OCI-LY3 (cell line): ENCODE measurements at regions not wholly inside any gene's neighbourhood (a gene's known extent, or its start where the extent isn't known, plus 50 kb on each side); places are given as distances from the start of the nearest gene placed in this dataset.

Source experiments
- CTCF ChIP-seq: fragments of 200-600, 300-600 bp; sonication (generic); IDR thresholded peaks from 2 replicates; pipeline ENCODE4 v1.5.1; 2014; ENCODE audit warnings: antibody characterized with exemption, low read length, low read depth
- EZH2phosphoT487 ChIP-seq: fragments of 200-600 bp; shearing (Covaris generic); IDR thresholded peaks from 2 replicates; pipeline ENCODE4 v1.6.1; 2018; ENCODE audit warnings: antibody characterized with exemption, mixed run types, low read depth

GRCh38 chr18:30406728-30407127, 635.8 kb downstream of the DSC3 start:
- no peak for TF ChIP-seq CTCF
- no peak for TF ChIP-seq EZH2phosphoT487
